HUES64 (cell line): ENCODE measurements at regions not wholly inside any gene's neighbourhood (a gene's known extent, or its start where the extent isn't known, plus 50 kb on each side); places are given as distances from the start of the nearest gene placed in this dataset.

Source experiments
- H3K27ac ChIP-seq: 2 replicates; pipeline ENCODE4 v1.7.0; 2013; ENCODE audit warnings: low read depth, low read length, inconsistent platforms
- H3K27me3 ChIP-seq: 2 replicates; pipeline ENCODE4 v1.6.1; 2013; ENCODE audit warnings: mild to moderate bottlenecking, low read length; ENCODE audit not compliant: insufficient read depth
- H3K36me3 ChIP-seq: 2 replicates; pipeline ENCODE4 v1.6.1; 2013; ENCODE audit warnings: mild to moderate bottlenecking, low read length; ENCODE audit not compliant: insufficient read depth
- H3K4me1 ChIP-seq: 2 replicates; pipeline ENCODE4 v1.6.1; 2013; ENCODE audit warnings: mild to moderate bottlenecking, low read length, moderate library complexity; ENCODE audit not compliant: insufficient read depth
- H3K4me3 ChIP-seq: 2 replicates; pipeline ENCODE4 v1.5.1; 2013; ENCODE audit warnings: mild to moderate bottlenecking, low read length, moderate library complexity
- H3K9ac ChIP-seq: 2 replicates; pipeline ENCODE4 v1.6.1; 2013; ENCODE audit warnings: mild to moderate bottlenecking, low read depth, low read length
- H3K9me3 ChIP-seq: 2 replicates; pipeline ENCODE4 v1.6.1; 2013; ENCODE audit warnings: low read depth, low read length; ENCODE audit not compliant: insufficient read depth
- WGBS: fragments of 150-250, 120-280 bp; methylation state at CpG from one replicate; pipeline ENCODE4 v1.1.7; 2013; ENCODE audit warnings: missing lambda C conversion rate; 5-methylcytosine and 5-hydroxymethylcytosine counted together

DNA sequence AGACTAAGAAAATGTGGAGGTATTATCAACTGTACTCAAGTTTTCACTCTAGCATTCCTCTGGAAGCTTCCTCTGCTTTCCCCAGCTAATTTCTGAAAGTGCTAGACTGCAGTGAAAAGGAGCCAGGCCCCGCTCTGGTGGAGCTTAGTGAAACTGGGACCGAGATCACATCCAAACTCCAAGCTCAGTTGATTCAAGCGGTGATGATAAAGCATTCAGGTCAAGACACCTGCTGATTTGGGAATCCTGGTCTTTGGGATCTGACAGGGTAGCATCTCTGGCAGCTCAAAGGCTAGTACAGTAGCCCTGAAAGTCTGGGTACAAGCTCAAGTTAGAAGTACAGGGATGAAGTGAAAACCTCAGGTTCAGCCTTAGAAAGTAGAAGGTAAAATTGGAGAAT is 120.2 kb upstream of the CRIM1 start:
- Histone ChIP-seq H3K9me3 (no peaks in the 10 kb centered on the region), H3K4me3 (no peak overlapping the region), H3K27ac (no peak overlapping the region), H3K36me3 (no peaks in the 10 kb centered on the region), H3K4me1 (no peaks in the 10 kb centered on the region), H3K9ac (no peak overlapping the region), H3K27me3 (no peaks in the 10 kb centered on the region)
- 77% methylated on average over 3 of the region's 3 CpGs for WGBS

DNA sequence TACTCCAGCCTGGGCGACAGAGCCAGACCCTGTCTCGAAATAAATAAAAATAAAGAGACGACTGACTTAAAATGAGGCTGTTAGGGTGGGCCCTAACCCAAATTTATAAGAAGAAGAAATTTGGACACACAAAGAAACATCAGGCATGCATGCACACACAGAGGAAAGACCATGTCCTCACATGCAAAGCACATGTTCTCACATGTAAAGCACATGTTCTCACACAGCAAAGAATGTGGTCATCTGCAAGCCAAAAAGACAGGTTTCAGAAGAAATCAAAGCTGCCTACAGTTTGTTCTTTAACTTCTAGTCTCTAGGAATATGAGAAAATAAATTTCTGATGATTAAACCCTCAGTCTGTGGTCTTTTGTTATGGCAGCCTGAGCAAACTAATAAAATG is 132.3 kb upstream of the CRIM1 start:
- no peak overlapping the region for H3K27ac ChIP-seq
- WGBS = 58% methylated on average over 3 of the region's 3 CpGs
- H3K4me1 ChIP-seq = no peaks in the 10 kb centered on the region
- H3K9ac ChIP-seq = no peak overlapping the region
- no peak overlapping the region for H3K4me3 ChIP-seq
- H3K9me3 ChIP-seq = no peaks in the 10 kb centered on the region
- no peaks in the 10 kb centered on the region for H3K36me3 ChIP-seq
- no peaks in the 10 kb centered on the region for H3K27me3 ChIP-seq

DNA sequence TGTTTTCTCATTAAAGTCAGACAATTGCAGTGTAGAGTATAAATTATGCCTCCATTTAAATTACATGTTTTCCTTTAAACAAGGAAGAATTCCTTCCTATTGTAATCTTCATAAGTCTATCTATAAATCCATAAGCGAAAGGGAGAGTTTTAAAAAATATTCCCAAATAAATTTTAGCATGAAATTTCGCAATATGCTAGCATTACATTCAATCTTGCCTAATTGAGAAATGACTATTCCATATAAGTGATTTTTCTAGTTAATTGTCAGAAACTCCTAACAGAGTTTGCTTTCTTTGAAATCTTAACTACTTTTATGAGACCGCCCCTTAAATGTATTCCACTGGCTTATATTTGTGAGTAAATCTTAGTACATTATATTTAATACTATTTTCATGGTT is 133.1 kb upstream of the CRIM1 start:
- 100% methylated on average over 1 of the region's 3 CpGs for WGBS
- Histone ChIP-seq H3K9ac (no peak overlapping the region), H3K4me1 (no peaks in the 10 kb centered on the region), H3K4me3 (no peak overlapping the region), H3K9me3 (no peaks in the 10 kb centered on the region), H3K27me3 (no peaks in the 10 kb centered on the region), H3K27ac (no peak overlapping the region), H3K36me3 (no peaks in the 10 kb centered on the region)

DNA sequence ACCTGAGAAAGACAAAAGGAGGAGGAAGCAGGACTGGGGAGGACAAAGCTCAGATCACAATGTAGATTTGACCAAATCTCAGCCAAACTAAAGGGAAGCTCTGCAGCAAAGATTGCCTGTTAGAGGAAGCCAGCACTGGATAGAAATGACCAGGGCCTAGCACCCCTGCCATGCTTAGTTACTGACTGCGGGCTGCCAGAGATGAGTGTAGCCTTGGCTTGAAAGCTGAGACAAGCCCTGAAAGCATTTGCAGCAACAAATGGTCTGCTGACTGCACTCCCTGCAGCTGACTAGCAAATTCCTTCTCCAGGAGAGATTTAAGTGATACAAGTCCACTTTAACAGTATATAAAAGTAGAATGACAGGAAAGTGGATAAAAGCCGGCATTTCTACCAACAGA is 140.9 kb upstream of the CRIM1 start:
- 61% methylated on average over 1 of the region's 2 CpGs for WGBS
- H3K9ac ChIP-seq = no peak overlapping the region
- no peak overlapping the region for H3K27ac ChIP-seq
- H3K4me1 ChIP-seq = peaks cover 11% of the 10 kb centered on the region
- 0 out of 2 replicates have a peak, but pooled peaks cover 1% of the 10 kb centered on the region for H3K9me3 ChIP-seq
- H3K36me3 ChIP-seq = no peaks in the 10 kb centered on the region
- H3K27me3 ChIP-seq = no peaks in the 10 kb centered on the region
- H3K4me3 ChIP-seq = no peak overlapping the region

DNA sequence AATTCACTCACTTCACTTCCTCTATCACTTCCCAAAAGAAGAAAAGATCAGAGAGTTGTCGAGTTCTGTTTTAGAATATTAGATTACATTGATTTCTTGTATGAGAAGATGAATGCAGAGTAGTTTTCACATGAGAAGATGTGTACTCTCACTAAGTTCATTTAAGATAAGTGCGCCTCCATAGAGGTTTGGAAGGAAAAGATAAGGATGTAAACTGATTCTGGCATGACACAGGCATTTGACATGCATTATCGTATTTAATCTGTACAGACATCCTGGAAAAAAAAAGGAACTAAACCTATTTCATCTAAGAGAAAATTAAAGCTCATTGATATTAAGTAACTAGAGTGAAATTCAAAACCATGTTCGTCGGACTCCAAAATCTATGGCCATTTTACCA is 152.2 kb upstream of the CRIM1 start:
- Histone ChIP-seq H3K27me3 (no peaks in the 10 kb centered on the region), H3K9ac (no peak overlapping the region)

DNA sequence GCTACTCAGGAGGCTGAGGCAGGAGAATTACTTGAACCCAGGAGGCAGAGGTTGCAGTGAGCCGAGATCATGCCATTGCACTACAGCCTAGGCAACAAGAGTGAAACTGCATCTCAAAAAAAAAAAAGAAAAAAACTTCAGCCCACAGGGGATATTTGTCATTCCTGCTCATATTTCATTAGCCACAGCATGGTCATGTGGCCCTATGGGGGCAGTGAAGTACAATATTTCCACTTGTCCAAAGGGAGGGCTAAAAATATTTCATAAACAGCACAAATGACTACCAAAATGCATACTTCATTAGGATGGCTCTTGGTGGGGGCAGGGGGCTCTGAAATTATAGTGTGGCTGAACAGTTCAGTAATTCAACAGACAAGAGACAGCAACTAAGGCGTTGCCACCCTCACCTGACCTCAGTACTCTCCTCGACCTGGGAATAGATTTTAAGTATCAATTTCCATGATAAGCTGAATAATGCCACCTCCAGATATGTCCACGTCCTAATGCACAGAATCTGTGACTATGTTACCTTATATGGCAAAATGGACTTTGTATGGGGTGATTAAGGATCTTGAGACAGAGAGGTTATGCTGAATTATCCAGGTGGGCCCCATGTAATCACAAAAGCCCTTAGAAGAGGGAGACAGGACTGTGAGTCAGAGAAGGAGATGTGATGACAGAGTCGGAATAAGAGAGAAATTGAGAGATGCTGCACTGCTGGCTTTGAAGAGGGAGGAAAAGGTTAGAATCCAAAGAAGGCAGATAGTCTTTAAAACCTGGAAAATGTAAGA is 158.2 kb upstream of the CRIM1 start:
- no peaks in the 10 kb centered on the region for H3K9me3 ChIP-seq
- no peak overlapping the region for H3K27ac ChIP-seq
- H3K27me3 ChIP-seq = no peaks in the 10 kb centered on the region
- 92% methylated on average over 5 of the region's 5 CpGs for WGBS
- no peaks in the 10 kb centered on the region for H3K4me1 ChIP-seq
- no peak overlapping the region for H3K9ac ChIP-seq
- H3K36me3 ChIP-seq = no peaks in the 10 kb centered on the region
- no peak overlapping the region for H3K4me3 ChIP-seq

More for the DNA sequence above, 152.2 kb upstream of the CRIM1 start:
- H3K4me3 ChIP-seq = no peak overlapping the region
- no peaks in the 10 kb centered on the region for H3K4me1 ChIP-seq
- no peak overlapping the region for H3K27ac ChIP-seq
- no peaks in the 10 kb centered on the region for H3K36me3 ChIP-seq
- 95% methylated on average over 4 of the region's 5 CpGs for WGBS
- H3K9me3 ChIP-seq = no peaks in the 10 kb centered on the region

DNA sequence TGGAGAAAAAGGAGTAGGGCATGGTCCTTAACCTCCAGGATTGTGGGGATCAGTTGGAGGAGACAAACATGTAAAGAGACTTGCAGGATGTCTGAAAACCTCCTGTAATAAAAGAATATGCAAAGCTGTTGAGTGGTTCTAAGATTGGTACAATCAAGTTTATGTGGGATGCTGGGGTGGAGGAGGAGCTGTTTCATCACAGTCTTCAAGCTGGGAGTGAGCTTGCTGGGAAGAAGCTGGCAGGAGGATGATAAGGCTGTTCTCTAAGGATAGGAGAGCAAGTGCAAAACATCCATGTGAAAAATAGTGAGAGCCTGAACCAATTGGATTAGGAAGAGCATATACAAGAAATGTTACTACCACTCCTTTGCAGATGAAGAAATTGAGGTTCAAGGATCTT is 161.9 kb upstream of the CRIM1 start:
- H3K27ac ChIP-seq = no peak overlapping the region
- no peak overlapping the region for H3K9ac ChIP-seq
- no peaks in the 10 kb centered on the region for H3K36me3 ChIP-seq
- no peaks in the 10 kb centered on the region for H3K27me3 ChIP-seq
- H3K4me3 ChIP-seq = no peak overlapping the region
- H3K4me1 ChIP-seq = no peaks in the 10 kb centered on the region
- no peaks in the 10 kb centered on the region for H3K9me3 ChIP-seq

DNA sequence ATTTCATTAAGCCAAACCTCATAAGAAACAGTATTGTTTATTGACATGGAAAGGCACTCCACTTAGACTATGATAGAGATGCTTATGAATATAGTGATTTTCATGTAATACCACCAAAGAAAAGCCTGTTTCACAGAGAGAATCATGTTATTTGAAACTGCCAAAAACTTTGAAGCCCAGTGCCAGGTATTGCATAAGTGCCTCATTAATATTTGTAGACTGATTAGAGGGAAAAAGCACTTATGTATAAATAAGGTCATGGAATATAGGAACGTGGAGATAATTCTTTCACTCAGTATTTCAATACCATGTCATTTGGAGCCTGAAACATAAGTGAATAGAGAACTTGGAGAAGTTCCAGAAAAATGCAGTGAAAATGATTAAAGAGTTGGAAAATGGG is 162.6 kb upstream of the CRIM1 start:
- H3K9ac ChIP-seq = no peak overlapping the region
- H3K27me3 ChIP-seq = no peaks in the 10 kb centered on the region
- no peak overlapping the region for H3K27ac ChIP-seq
- no peaks in the 10 kb centered on the region for H3K4me1 ChIP-seq
- 100% methylated on average over 1 of the region's 1 CpG for WGBS
- H3K4me3 ChIP-seq = no peak overlapping the region
- no peaks in the 10 kb centered on the region for H3K9me3 ChIP-seq
- no peaks in the 10 kb centered on the region for H3K36me3 ChIP-seq

DNA sequence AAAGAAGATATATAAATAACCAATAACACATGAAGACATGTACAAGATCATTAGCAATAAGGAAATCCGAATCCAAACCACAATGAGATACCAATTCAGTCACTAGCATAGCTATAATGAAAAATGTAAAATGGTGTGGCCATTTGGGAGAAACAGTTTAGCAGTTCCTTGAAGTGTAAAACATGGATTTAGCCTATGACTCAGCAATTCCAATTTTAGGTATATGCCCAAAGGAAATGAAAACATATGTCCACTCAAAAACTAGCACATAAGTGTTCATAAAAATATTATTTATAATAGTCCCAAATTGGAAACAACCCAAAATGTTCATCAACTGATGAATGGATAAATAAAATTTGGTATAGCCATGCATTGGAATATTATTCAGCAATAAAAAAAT is 165.5 kb upstream of the CRIM1 start:
- no peaks in the 10 kb centered on the region for H3K4me1 ChIP-seq
- H3K36me3 ChIP-seq = no peaks in the 10 kb centered on the region
- 80% methylated on average over 1 of the region's 1 CpG for WGBS
- H3K9me3 ChIP-seq = no peaks in the 10 kb centered on the region
- no peak overlapping the region for H3K9ac ChIP-seq
- H3K4me3 ChIP-seq = no peak overlapping the region
- H3K27me3 ChIP-seq = no peaks in the 10 kb centered on the region
- H3K27ac ChIP-seq = no peak overlapping the region

DNA sequence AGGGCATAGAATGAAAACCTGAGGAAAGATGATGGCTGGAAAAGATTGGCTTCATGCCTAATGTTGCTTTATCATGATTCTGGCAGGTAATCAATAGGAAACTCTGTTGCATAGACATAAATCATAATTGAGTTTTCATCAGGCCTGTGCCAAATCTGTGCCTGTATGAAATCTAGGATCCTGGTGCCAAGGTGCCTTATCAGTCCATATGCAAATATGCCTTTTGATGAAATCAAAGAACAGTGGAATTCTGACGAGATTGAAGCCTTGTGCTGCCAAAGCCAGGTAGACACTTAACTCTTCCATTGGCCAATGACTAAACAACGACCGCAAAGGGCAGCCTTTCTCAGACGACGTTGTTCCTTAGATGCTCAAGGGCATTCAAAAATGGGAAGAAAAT is 170.0 kb upstream of the CRIM1 start:
- 96% methylated on average over 5 of the region's 5 CpGs for WGBS
- H3K36me3 ChIP-seq = no peaks in the 10 kb centered on the region
- H3K9me3 ChIP-seq = peaks cover 3% of the 10 kb centered on the region; the same call in 1 of the 2 replicates
- H3K27me3 ChIP-seq = no peaks in the 10 kb centered on the region
- no peaks in the 10 kb centered on the region for H3K4me1 ChIP-seq
- H3K9ac ChIP-seq = no peak overlapping the region
- no peak overlapping the region for H3K27ac ChIP-seq
- no peak overlapping the region for H3K4me3 ChIP-seq

DNA sequence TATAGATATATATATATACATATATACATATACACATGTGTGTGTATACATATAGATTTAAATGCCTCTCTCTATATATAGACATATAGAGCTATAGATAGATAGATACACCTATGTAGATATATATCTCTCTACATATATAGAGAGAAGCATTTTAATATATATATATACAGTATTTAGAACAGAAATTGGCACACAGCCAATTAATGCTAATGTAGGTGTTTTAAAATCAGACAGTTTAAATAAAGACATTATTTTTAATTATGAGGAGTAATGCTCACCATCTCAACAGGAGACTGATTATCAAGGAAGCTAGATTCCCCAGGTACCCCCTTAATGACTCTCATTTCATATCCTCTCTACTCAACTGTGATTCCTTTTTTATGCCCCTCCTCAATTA is 170.7 kb upstream of the CRIM1 start:
- Histone ChIP-seq H3K27me3 (no peaks in the 10 kb centered on the region), H3K4me3 (no peak overlapping the region), H3K4me1 (no peaks in the 10 kb centered on the region), H3K36me3 (no peaks in the 10 kb centered on the region), H3K9me3 (peaks cover 3% of the 10 kb centered on the region; the same call in 1 of the 2 replicates), H3K27ac (no peak overlapping the region), H3K9ac (no peak overlapping the region)
